HCT116 (cell line): ENCODE measurements at regions not wholly inside any gene's neighbourhood (a gene's known extent, or its start where the extent isn't known, plus 50 kb on each side); places are given as distances from the start of the nearest gene placed in this dataset.

Experiments
- EZH2phosphoT487 ChIP-seq: fragments of 200-600 bp; IDR thresholded peaks from 2 replicates; pipeline ENCODE4 v1.6.1; 2018; ENCODE audit warnings: antibody characterized with exemption, borderline replicate concordance
- POLR2A ChIP-seq: IDR thresholded peaks from 2 replicates; pipeline ENCODE4 v1.7.0; 2011; ENCODE audit warnings: borderline replicate concordance; ENCODE audit not compliant: insufficient read depth, insufficient read length; ENCODE audit errors: extremely low read depth
- RAD21 ChIP-seq: IDR thresholded peaks from 2 replicates; pipeline ENCODE4 v1.6.1; 2012; ENCODE audit warnings: low read depth, mild to moderate bottlenecking
- TF ChIP-seq, protein P1 (sequence below), 3 experiments: fragments of 200-600 bp in 1 of 3; sonication (generic) in 1 of 3; IDR thresholded peaks in 2 of 3; conservative IDR thresholded peaks in 1 of 3; 2 replicates each; pipeline ENCODE4 v1.5.1; 2012 to 2017; ENCODE audit warnings: low read depth in 2 of 3, low read length in 2 of 3, antibody characterized with exemption in 1 of 3, borderline replicate concordance in 1 of 3, control low read depth in 1 of 3, mild to moderate bottlenecking in 1 of 3, mixed read lengths in 1 of 3, mixed run types in 1 of 3, moderate library complexity in 1 of 3; ENCODE audit not compliant: insufficient read depth in 1 of 3

DNA sequence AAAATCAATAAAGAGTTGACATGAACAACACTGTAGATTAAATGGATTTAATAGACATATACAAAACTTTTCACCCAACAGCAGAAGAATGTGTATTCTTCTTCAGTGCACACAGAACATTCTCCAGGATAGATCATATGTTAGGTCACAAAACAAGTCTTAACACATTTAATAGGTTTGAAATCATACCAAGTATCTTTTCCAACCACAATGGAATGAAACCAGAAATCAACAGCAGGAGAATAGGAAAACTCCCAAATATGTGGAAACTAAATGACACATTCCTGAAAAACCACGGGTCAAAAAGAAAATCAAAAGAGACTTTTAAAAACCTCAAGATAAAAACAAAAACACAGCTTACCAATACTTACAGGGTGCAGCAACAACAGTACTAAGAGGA is 790.1 kb upstream of the ZNF608 start:
- TF ChIP-seq RAD21 (no peak), EZH2phosphoT487 (no peak), POLR2A (no peak)
- TF ChIP-seq, protein P1, sequence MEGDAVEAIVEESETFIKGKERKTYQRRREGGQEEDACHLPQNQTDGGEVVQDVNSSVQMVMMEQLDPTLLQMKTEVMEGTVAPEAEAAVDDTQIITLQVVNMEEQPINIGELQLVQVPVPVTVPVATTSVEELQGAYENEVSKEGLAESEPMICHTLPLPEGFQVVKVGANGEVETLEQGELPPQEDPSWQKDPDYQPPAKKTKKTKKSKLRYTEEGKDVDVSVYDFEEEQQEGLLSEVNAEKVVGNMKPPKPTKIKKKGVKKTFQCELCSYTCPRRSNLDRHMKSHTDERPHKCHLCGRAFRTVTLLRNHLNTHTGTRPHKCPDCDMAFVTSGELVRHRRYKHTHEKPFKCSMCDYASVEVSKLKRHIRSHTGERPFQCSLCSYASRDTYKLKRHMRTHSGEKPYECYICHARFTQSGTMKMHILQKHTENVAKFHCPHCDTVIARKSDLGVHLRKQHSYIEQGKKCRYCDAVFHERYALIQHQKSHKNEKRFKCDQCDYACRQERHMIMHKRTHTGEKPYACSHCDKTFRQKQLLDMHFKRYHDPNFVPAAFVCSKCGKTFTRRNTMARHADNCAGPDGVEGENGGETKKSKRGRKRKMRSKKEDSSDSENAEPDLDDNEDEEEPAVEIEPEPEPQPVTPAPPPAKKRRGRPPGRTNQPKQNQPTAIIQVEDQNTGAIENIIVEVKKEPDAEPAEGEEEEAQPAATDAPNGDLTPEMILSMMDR (IDR thresholded peaks at IDR 0.05 in 2 of 3, conservative IDR thresholded peaks at IDR 0.05 in 1 of 3; ENCODE audit: borderline replicate concordance in 1 of 3, insufficient read depth in 1 of 3, low read depth in 2 of 3, low read length in 2 of 3), result no peak
